Natural killer cell (primary cell): ENCODE measurements at regions not wholly inside any gene's neighbourhood (a gene's known extent, or its start where the extent isn't known, plus 50 kb on each side); places are given as distances from the start of the nearest gene placed in this dataset.
"Not testable (repeated sequence)": the region's sequence is repeated elsewhere in the genome, so short reads cannot be mapped to it uniquely, and the experiment has no call there.

Experiments used
- ATAC-seq, 3 donors: fragments of 150-1000 bp in 2 of 3; fragments of 200-7000 bp in 1 of 3; cut with Tn5 transposase; 1 replicate in 1 of 3; 2 replicates in 2 of 3; pipeline ENCODE4 v1.10.0; 2021; ENCODE audit warnings: mild to moderate bottlenecking in 2 of 3, moderate library complexity in 2 of 3
- DNase-seq, 2 donors: peaks; one replicate each; pipeline versions ENCODE4 v3.0.0 to v3.0.0-alpha.2; 2013 to 2021; ENCODE audit warnings: mixed read lengths in 1 of 2
- H3K27ac ChIP-seq: one replicate; pipeline ENCODE4 v1.5.1; 2013; ENCODE audit warnings: mild to moderate bottlenecking, low read length
- H3K27me3 ChIP-seq: one replicate; pipeline ENCODE4 v1.6.1; 2013; ENCODE audit warnings: low read length; ENCODE audit not compliant: control insufficient read depth, insufficient read depth
- H3K36me3 ChIP-seq: one replicate; pipeline ENCODE4 v1.6.1; 2013; ENCODE audit warnings: low read length; ENCODE audit not compliant: control insufficient read depth, insufficient read depth
- H3K4me1 ChIP-seq: one replicate; pipeline ENCODE4 v1.6.1; 2013; ENCODE audit warnings: low read length; ENCODE audit not compliant: control insufficient read depth, insufficient read depth
- H3K4me3 ChIP-seq: one replicate; pipeline ENCODE4 v1.5.1; 2013; ENCODE audit warnings: low read length
- H3K9me3 ChIP-seq: one replicate; pipeline ENCODE4 v1.6.1; 2013; ENCODE audit warnings: low read length; ENCODE audit not compliant: control insufficient read depth, insufficient read depth
- H3K27ac Mint-ChIP-seq, 2 donors: one replicate each; pipeline ENCODE4 v1.8.0; 2022; ENCODE audit warnings: mild to moderate bottlenecking in 2 of 2, mixed read lengths in 2 of 2, moderate library complexity in 1 of 2
- H3K27me3 Mint-ChIP-seq, 2 donors: one replicate each; pipeline ENCODE4 v1.8.0; 2022; ENCODE audit warnings: low read depth in 2 of 2, mixed read lengths in 2 of 2
- H3K36me3 Mint-ChIP-seq: one replicate; pipeline ENCODE4 v1.8.0; 2022; ENCODE audit warnings: mixed read lengths
- H3K4me1 Mint-ChIP-seq, 2 donors: one replicate each; pipeline ENCODE4 v1.8.0; 2022; ENCODE audit warnings: mixed read lengths in 2 of 2
- H3K4me3 Mint-ChIP-seq: one replicate; pipeline ENCODE4 v1.8.0; 2022; ENCODE audit warnings: mild to moderate bottlenecking, moderate library complexity, mixed read lengths
- H3K9me3 Mint-ChIP-seq, 2 donors: one replicate each; pipeline ENCODE4 v1.8.0; 2022; ENCODE audit warnings: mixed read lengths in 2 of 2
- WGBS: methylation state at CpG from one replicate; pipeline ENCODE4 v1.1.7; 2013; ENCODE audit warnings: missing lambda C conversion rate; ENCODE audit not compliant: insufficient coverage; 5-methylcytosine and 5-hydroxymethylcytosine counted together
- intact Hi-C: fragments of 100-400 bp; cut with micrococcal nuclease; formaldehyde crosslinking; loops from one replicate; pipeline ENCODE4 v1.14.2; 2022
- TF ChIP-seq, protein P1 (sequence below): fragments of 200-600 bp; IDR thresholded peaks from one replicate; pipeline ENCODE4 v1.8.0; 2022; ENCODE audit warnings: antibody characterized with exemption

GRCh38 chr2:193072647-193073046 lies 877.9 kb upstream of the TMEFF2 start:
- intact Hi-C loops = no loop called here
- no peak for ATAC-seq
- peaks cover 13 to 20% of the 10 kb centered on the region in 2 donors for H3K9me3 Mint-ChIP-seq
- H3K36me3 ChIP-seq = no peaks in the 10 kb centered on the region
- no peaks in the 10 kb centered on the region for H3K4me1 Mint-ChIP-seq
- no peak overlapping the region for H3K4me3 ChIP-seq
- 67% methylated on average over 3 of the region's 3 CpGs for WGBS
- TF ChIP-seq, protein P1, sequence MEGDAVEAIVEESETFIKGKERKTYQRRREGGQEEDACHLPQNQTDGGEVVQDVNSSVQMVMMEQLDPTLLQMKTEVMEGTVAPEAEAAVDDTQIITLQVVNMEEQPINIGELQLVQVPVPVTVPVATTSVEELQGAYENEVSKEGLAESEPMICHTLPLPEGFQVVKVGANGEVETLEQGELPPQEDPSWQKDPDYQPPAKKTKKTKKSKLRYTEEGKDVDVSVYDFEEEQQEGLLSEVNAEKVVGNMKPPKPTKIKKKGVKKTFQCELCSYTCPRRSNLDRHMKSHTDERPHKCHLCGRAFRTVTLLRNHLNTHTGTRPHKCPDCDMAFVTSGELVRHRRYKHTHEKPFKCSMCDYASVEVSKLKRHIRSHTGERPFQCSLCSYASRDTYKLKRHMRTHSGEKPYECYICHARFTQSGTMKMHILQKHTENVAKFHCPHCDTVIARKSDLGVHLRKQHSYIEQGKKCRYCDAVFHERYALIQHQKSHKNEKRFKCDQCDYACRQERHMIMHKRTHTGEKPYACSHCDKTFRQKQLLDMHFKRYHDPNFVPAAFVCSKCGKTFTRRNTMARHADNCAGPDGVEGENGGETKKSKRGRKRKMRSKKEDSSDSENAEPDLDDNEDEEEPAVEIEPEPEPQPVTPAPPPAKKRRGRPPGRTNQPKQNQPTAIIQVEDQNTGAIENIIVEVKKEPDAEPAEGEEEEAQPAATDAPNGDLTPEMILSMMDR = no peak
- H3K9me3 ChIP-seq = peaks cover 15% of the 10 kb centered on the region
- H3K27ac ChIP-seq = no peak overlapping the region
- H3K4me3 Mint-ChIP-seq = no peak overlapping the region
- peaks cover 9% of the 10 kb centered on the region for H3K36me3 Mint-ChIP-seq
- no peak for DNase-seq
- no peaks in the 10 kb centered on the region for H3K4me1 ChIP-seq
- no peaks in the 10 kb centered on the region for H3K27me3 Mint-ChIP-seq
- no peak overlapping the region for H3K27ac Mint-ChIP-seq
- H3K27me3 ChIP-seq = no peaks in the 10 kb centered on the region

GRCh38 chr2:193025556-193025955 lies 830.8 kb upstream of the TMEFF2 start:
- H3K27ac Mint-ChIP-seq, H3K27ac ChIP-seq, H3K9me3 ChIP-seq, H3K4me3 Mint-ChIP-seq, H3K4me1 Mint-ChIP-seq, DNase-seq, ATAC-seq, H3K4me1 ChIP-seq, H3K4me3 ChIP-seq, intact Hi-C loops, H3K36me3 ChIP-seq, H3K27me3 Mint-ChIP-seq, H3K27me3 ChIP-seq: not testable (repeated sequence)
- WGBS = 90% methylated on average over 3 of the region's 3 CpGs
- Mint-ChIP-seq H3K9me3 (peaks cover 13 to 29% of the 10 kb centered on the region in 2 donors), H3K36me3 (peaks cover 11% of the 10 kb centered on the region)

- DNase-seq (no peak), ATAC-seq (no peak)
- Mint-ChIP-seq H3K4me3 (no peak overlapping the region), H3K36me3 (peaks cover 11% of the 10 kb centered on the region), H3K27ac (no peak overlapping the region), H3K4me1 (no peaks in the 10 kb centered on the region), H3K27me3 (no peaks in the 10 kb centered on the region), H3K9me3 (peaks cover 8 to 26% of the 10 kb centered on the region in 2 donors)
- TF ChIP-seq, protein P1 = no peak
- no peaks in the 10 kb centered on the region for H3K27me3 ChIP-seq
- H3K4me1 ChIP-seq = no peaks in the 10 kb centered on the region
- 95% methylated on average over 1 of the region's 1 CpG for WGBS
- H3K36me3 ChIP-seq = no peaks in the 10 kb centered on the region
- H3K4me3 ChIP-seq = no peak overlapping the region
- no peaks in the 10 kb centered on the region for H3K9me3 ChIP-seq
- no peak overlapping the region for H3K27ac ChIP-seq
- intact Hi-C loops = no loop called here
Measured at GRCh38 chr2:193024791-193025190, 830.1 kb upstream of the TMEFF2 start.

- Mint-ChIP-seq H3K27me3 (no peaks in the 10 kb centered on the region), H3K4me3 (no peak overlapping the region), H3K36me3 (no peaks in the 10 kb centered on the region), H3K4me1 (no peaks in the 10 kb centered on the region), H3K27ac (no peak overlapping the region), H3K9me3 (peaks cover 7 to 10% of the 10 kb centered on the region in 2 donors)
- TF ChIP-seq, protein P1 = no peak
- ATAC-seq (no peak), DNase-seq (no peak)
- Histone ChIP-seq H3K4me1 (no peaks in the 10 kb centered on the region), H3K4me3 (no peak overlapping the region), H3K9me3 (peaks cover 7% of the 10 kb centered on the region), H3K27ac (no peak overlapping the region), H3K36me3 (no peaks in the 10 kb centered on the region), H3K27me3 (no peaks in the 10 kb centered on the region)
- 89% methylated on average over 1 of the region's 1 CpG for WGBS
- intact Hi-C loops = no loop called here
Measured at GRCh38 chr2:193011870-193012269, 817.1 kb upstream of the TMEFF2 start.
